Mesendoderm (in vitro differentiated cells): ENCODE measurements at regions not wholly inside any gene's neighbourhood (a gene's known extent, or its start where the extent isn't known, plus 50 kb on each side); places are given as distances from the start of the nearest gene placed in this dataset.

Source experiments
- DNase-seq: peaks from one replicate; pipeline ENCODE4 v3.0.0; 2013
- H2AK5ac ChIP-seq: 2 replicates; pipeline ENCODE4 v1.6.1; 2013; ENCODE audit warnings: low read length, inconsistent platforms
- H2BK120ac ChIP-seq: 2 replicates; pipeline ENCODE4 v1.6.1; 2013; ENCODE audit warnings: low read depth, mild to moderate bottlenecking, low read length, moderate library complexity, mixed read lengths
- H2BK15ac ChIP-seq: replicated peaks from 2 replicates; pipeline ENCODE4 v1.6.1; 2013; ENCODE audit warnings: low read depth, mild to moderate bottlenecking, moderate library complexity
- H2BK5ac ChIP-seq: 2 replicates; pipeline ENCODE4 v1.6.1; 2013; ENCODE audit warnings: low read length, inconsistent platforms
- H3K18ac ChIP-seq: 2 replicates; pipeline ENCODE4 v1.6.1; 2013; ENCODE audit warnings: mild to moderate bottlenecking, low read length, mixed read lengths
- H3K23ac ChIP-seq: one replicate; pipeline ENCODE4 v1.6.1; 2013; ENCODE audit warnings: low read length
- H3K27ac ChIP-seq: 2 replicates; pipeline ENCODE4 v1.5.1; 2013; ENCODE audit warnings: low read depth, mild to moderate bottlenecking, inconsistent platforms, low read length, moderate library complexity
- H3K27me3 ChIP-seq: 2 replicates; pipeline ENCODE4 v1.6.1; 2013; ENCODE audit warnings: low read length, control low read depth, mild to moderate bottlenecking, inconsistent platforms; ENCODE audit not compliant: insufficient read depth, poor library complexity
- H3K36me3 ChIP-seq: 2 replicates; pipeline ENCODE4 v1.6.1; 2013; ENCODE audit warnings: low read length, inconsistent platforms; ENCODE audit not compliant: control insufficient read depth, insufficient read depth
- H3K4ac ChIP-seq: one replicate; pipeline ENCODE4 v1.6.1; 2013; ENCODE audit warnings: low read depth, mild to moderate bottlenecking, low read length, moderate library complexity
- H3K4me1 ChIP-seq: 2 replicates; pipeline ENCODE4 v1.6.1; 2013; ENCODE audit warnings: low read depth, low read length, inconsistent platforms; ENCODE audit not compliant: control insufficient read depth
- H3K4me2 ChIP-seq: 2 replicates; pipeline ENCODE4 v1.6.1; 2013; ENCODE audit warnings: low read length
- H3K4me3 ChIP-seq: 2 replicates; pipeline ENCODE4 v1.5.1; 2013; ENCODE audit warnings: mild to moderate bottlenecking, low read length
- H3K56ac ChIP-seq: one replicate; pipeline ENCODE4 v1.6.1; 2013; ENCODE audit warnings: low read length
- H3K79me1 ChIP-seq: 2 replicates; pipeline ENCODE4 v1.6.1; 2013; ENCODE audit warnings: low read length, inconsistent platforms
- H3K79me2 ChIP-seq: 2 replicates; pipeline ENCODE4 v1.6.1; 2013; ENCODE audit warnings: mild to moderate bottlenecking, low read length; ENCODE audit not compliant: control insufficient read depth, insufficient read depth
- H3K9ac ChIP-seq: 2 replicates; pipeline ENCODE4 v1.6.1; 2013; ENCODE audit warnings: low read length, inconsistent platforms
- H4K5ac ChIP-seq: one replicate; pipeline ENCODE4 v1.6.1; 2013; ENCODE audit warnings: low read length
- H4K8ac ChIP-seq: one replicate; pipeline ENCODE4 v1.6.1; 2013; ENCODE audit warnings: low read depth, mild to moderate bottlenecking, control low read depth, low read length, moderate library complexity
- WGBS: extraction: QIAGEN DNeasy Blood & Tissue Kit; methylation state at CpG from one replicate; pipeline ENCODE4 v1.1.7; 2013; ENCODE audit warnings: low lambda C conversion rate, missing lambda C conversion rate; ENCODE audit not compliant: insufficient coverage; ENCODE audit errors: extremely low coverage; 5-methylcytosine and 5-hydroxymethylcytosine counted together

GRCh38 chr12:4223273-4223845, 50.2 kb upstream of the CCND2 start:
- H3K18ac ChIP-seq, result no peak overlapping the region
- no peak for DNase-seq
- no peaks in the 10 kb centered on the region for H3K79me2 ChIP-seq
- H3K4me1 ChIP-seq, result peaks cover 4% of the 10 kb centered on the region
- no peaks in the 10 kb centered on the region for H3K79me1 ChIP-seq
- H2AK5ac ChIP-seq, result no peak overlapping the region
- H2BK15ac ChIP-seq, result no peak overlapping the region
- no peak overlapping the region for H3K4ac ChIP-seq
- no peak overlapping the region for H3K56ac ChIP-seq
- no peak overlapping the region for H2BK5ac ChIP-seq
- H3K27ac ChIP-seq, result no peak overlapping the region
- no peak overlapping the region for H3K9ac ChIP-seq
- H4K5ac ChIP-seq, result no peak overlapping the region
- H3K27me3 ChIP-seq, result no peaks in the 10 kb centered on the region
- H3K23ac ChIP-seq, result no peak overlapping the region
- no peak overlapping the region for H2BK120ac ChIP-seq
- H4K8ac ChIP-seq, result no peak overlapping the region
- no CpG with 5 or more reads among the region's 4 CpGs for WGBS
- H3K4me3 ChIP-seq, result no peak overlapping the region
- H3K36me3 ChIP-seq, result no peaks in the 10 kb centered on the region
- H3K4me2 ChIP-seq, result no peak overlapping the region

GRCh38 chr12:4221258-4221620, 52.3 kb upstream of the CCND2 start:
- Histone ChIP-seq H3K56ac (no peak overlapping the region), H3K4me3 (no peak overlapping the region), H3K36me3 (no peaks in the 10 kb centered on the region), H3K4ac (no peak overlapping the region), H2BK5ac (no peak overlapping the region), H3K4me2 (no peak overlapping the region), H2BK15ac (no peak overlapping the region), H4K5ac (no peak overlapping the region), H3K27ac (no peak overlapping the region), H2AK5ac (no peak overlapping the region), H4K8ac (no peak overlapping the region), H3K9ac (no peak overlapping the region), H3K79me1 (no peaks in the 10 kb centered on the region), H3K27me3 (no peaks in the 10 kb centered on the region), H3K18ac (no peak overlapping the region), H3K79me2 (no peaks in the 10 kb centered on the region), H3K4me1 (peaks cover 4% of the 10 kb centered on the region), H3K23ac (no peak overlapping the region), H2BK120ac (no peak overlapping the region)
- no peak for DNase-seq

GRCh38 chr12:4220536-4221257, 52.9 kb upstream of the CCND2 start:
- no peak overlapping the region for H4K5ac ChIP-seq
- H3K36me3 ChIP-seq, result no peaks in the 10 kb centered on the region
- H2BK15ac ChIP-seq, result no peak overlapping the region
- 100% methylated on average over 2 of the region's 7 CpGs for WGBS
- no peak overlapping the region for H3K56ac ChIP-seq
- H3K4me2 ChIP-seq, result no peak overlapping the region
- DNase-seq, result no peak
- no peak overlapping the region for H2AK5ac ChIP-seq
- H3K27me3 ChIP-seq, result no peaks in the 10 kb centered on the region
- H3K4me3 ChIP-seq, result no peak overlapping the region
- H4K8ac ChIP-seq, result no peak overlapping the region
- H3K4me1 ChIP-seq, result peaks cover 4% of the 10 kb centered on the region
- no peak overlapping the region for H2BK5ac ChIP-seq
- H3K79me2 ChIP-seq, result no peaks in the 10 kb centered on the region
- no peak overlapping the region for H3K27ac ChIP-seq
- no peak overlapping the region for H3K4ac ChIP-seq
- H2BK120ac ChIP-seq, result no peak overlapping the region
- H3K18ac ChIP-seq, result peak overlapping the region; percentile 70
- H3K23ac ChIP-seq, result no peak overlapping the region
- no peak overlapping the region for H3K9ac ChIP-seq
- no peaks in the 10 kb centered on the region for H3K79me1 ChIP-seq

- Histone ChIP-seq H3K36me3 (no peaks in the 10 kb centered on the region), H3K27ac (no peak overlapping the region), H3K4me3 (no peak overlapping the region), H3K27me3 (no peaks in the 10 kb centered on the region), H2BK120ac (no peak overlapping the region), H2BK15ac (no peak overlapping the region), H3K56ac (no peak overlapping the region), H3K23ac (no peak overlapping the region), H4K8ac (no peak overlapping the region), H3K79me1 (no peaks in the 10 kb centered on the region), H3K18ac (no peak overlapping the region), H4K5ac (no peak overlapping the region), H3K4me2 (no peak overlapping the region), H2BK5ac (no peak overlapping the region), H3K4ac (no peak overlapping the region), H3K9ac (no peak overlapping the region), H3K79me2 (no peaks in the 10 kb centered on the region), H3K4me1 (no peaks in the 10 kb centered on the region), H2AK5ac (no peak overlapping the region)
- no CpG with 5 or more reads among the region's 6 CpGs for WGBS
- no peak for DNase-seq
Measured at GRCh38 chr12:4217091-4217490, 56.5 kb upstream of the CCND2 start.

- no peak overlapping the region for H4K5ac ChIP-seq
- no peak overlapping the region for H2AK5ac ChIP-seq
- no peak overlapping the region for H4K8ac ChIP-seq
- no peak overlapping the region for H2BK120ac ChIP-seq
- H3K79me2 ChIP-seq, result no peaks in the 10 kb centered on the region
- no peak overlapping the region for H2BK15ac ChIP-seq
- H3K23ac ChIP-seq, result no peak overlapping the region
- H3K27me3 ChIP-seq, result no peaks in the 10 kb centered on the region
- no peaks in the 10 kb centered on the region for H3K4me1 ChIP-seq
- no peak overlapping the region for H3K4me2 ChIP-seq
- no peak overlapping the region for H3K4ac ChIP-seq
- H2BK5ac ChIP-seq, result no peak overlapping the region
- no peak overlapping the region for H3K27ac ChIP-seq
- no peak overlapping the region for H3K4me3 ChIP-seq
- no peak overlapping the region for H3K18ac ChIP-seq
- H3K56ac ChIP-seq, result no peak overlapping the region
- no peaks in the 10 kb centered on the region for H3K79me1 ChIP-seq
- no peaks in the 10 kb centered on the region for H3K36me3 ChIP-seq
- no peak for DNase-seq
- H3K9ac ChIP-seq, result no peak overlapping the region
- WGBS, result no CpG with 5 or more reads among the region's 5 CpGs
Measured at GRCh38 chr12:4216187-4216927, 57.2 kb upstream of the CCND2 start.
